Gastrocnemius medialis (tissue), 4 donors: ENCODE measurements at regions not wholly inside any gene's neighbourhood (a gene's known extent, or its start where the extent isn't known, plus 50 kb on each side); places are given as distances from the start of the nearest gene placed in this dataset.

Source experiments
- CTCF ChIP-seq, 5 experiments: fragments of 450-650 bp in 3 of 5; fragments of 200-600 bp in 2 of 5; sonication (generic) in 2 of 5; IDR thresholded peaks in 4 of 5; conservative IDR thresholded peaks in 1 of 5; 1 replicate in 4 of 5; 2 replicates in 1 of 5; pipeline ENCODE4 v1.5.1; 2016 to 2019; ENCODE audit warnings: antibody characterized with exemption in 5 of 5, mild to moderate bottlenecking in 3 of 5, moderate library complexity in 3 of 5
- POLR2A ChIP-seq, 2 donors: fragments of 450-650 bp; IDR thresholded peaks; one replicate each; pipeline ENCODE4 v1.6.1; 2017; ENCODE audit warnings: antibody characterized with exemption in 2 of 2, mild to moderate bottlenecking in 2 of 2, moderate library complexity in 2 of 2

GRCh38 chr12:124436366-124436765 lies 131.0 kb downstream of the NCOR2 start:
- TF ChIP-seq CTCF (IDR thresholded peaks at IDR 0.05 in 4 of 5, conservative IDR thresholded peaks at IDR 0.05 in 1 of 5) = no peak
- no peak for TF ChIP-seq POLR2A (IDR thresholded peaks at IDR 0.05)
